Heart left ventricle (tissue), 13 donors: ENCODE measurements at regions not wholly inside any gene's neighbourhood (a gene's known extent, or its start where the extent isn't known, plus 50 kb on each side); places are given as distances from the start of the nearest gene placed in this dataset.

Experiments used
- CTCF ChIP-seq, 12 donors: fragments of 200-600 bp; sonication (generic) in 4 of 12; IDR thresholded peaks; one replicate each; pipeline versions ENCODE4 v1.5.0 to v1.8.0; 2018 to 2022; ENCODE audit warnings: antibody characterized with exemption in 12 of 12, mild to moderate bottlenecking in 5 of 12
- POLR2A ChIP-seq, 2 donors: fragments of 450-650 bp; IDR thresholded peaks; one replicate each; pipeline ENCODE4 v1.6.1; 2017; ENCODE audit warnings: antibody characterized with exemption in 2 of 2, mild to moderate bottlenecking in 2 of 2, moderate library complexity in 2 of 2
- donor health status: ischemic (EF 13 %, LVEDD 7.1; RV severe dilation, severe dysfunction).
- donor health status: DM: no; HTN: yes; CAD: no.
- donor health status: DM: no; HTN: no; CAD: no.
- donor health status: ischemic (EF 25% LVEDD 6.9; RV normal size, moderate dysfunction).
- donor health status: ischemic (EF 25% LVEDD 5.7; RV mildly dilated, moderate dysfunction).
- donor health status: ischemic (EF 35%, LVEDD 5.7; RV mildly dilated, moderate dysfunction).
- donor health status: nonischemic (EF 11% LVEDD 7.7; RV severe dilation, severe dysfunction).
- donor health status: DM: yes; HTN: yes; CAD: no.
- donor health status: PGD.
- donor health status: ischemic (EF 29% LVEDD 5.4; RV normal size, mild dysfunction).
- donor health status: nonischemic (EF 23%, LVEDD 6.1; RV moderate dilation, normal function).

- TF ChIP-seq CTCF (IDR thresholded peaks at IDR 0.05) (no peak), POLR2A (IDR thresholded peaks at IDR 0.05) (no peak)
These were observed 147.8 kb upstream of the PRMT6 start for GRCh38 chr1:106908689-106909088.
